ENCODE measurements at regions not wholly inside any gene's neighbourhood (a gene's known extent, or its start where the extent isn't known, plus 50 kb on each side); places are given as distances from the start of the nearest gene placed in this dataset.

- H3K4me3 ChIP-seq (IDR thresholded peaks at IDR 0.05; ENCODE audit: insufficient read depth, low read depth, low read length) = no peak overlapping the region
Observed at GRCh38 chrX:51006064-51006463, 95.5 kb downstream of the BMP15 start.

GRCh38 chrX:51024106-51024696 lies 113.7 kb downstream of the BMP15 start:
- H4K20me1 ChIP-seq (ENCODE audit: insufficient read depth) = no peaks in the 10 kb centered on the region
- H3K79me2 ChIP-seq (ENCODE audit: insufficient read depth, low read depth) = no peaks in the 10 kb centered on the region
- no peaks in the 10 kb centered on the region for H3K27me3 ChIP-seq (ENCODE audit: insufficient read depth, low read depth)

More at GRCh38 chrX:51006064-51006463, 95.5 kb downstream of the BMP15 start:
- no peak for TF ChIP-seq CTCF (conservative IDR thresholded peaks at IDR 0.05; ENCODE audit: low read depth, low read length)
- no peaks in the 10 kb centered on the region for H3K79me2 ChIP-seq (ENCODE audit: insufficient read depth, low read depth)
- no peaks in the 10 kb centered on the region for H3K36me3 ChIP-seq (ENCODE audit: insufficient read depth)
- no peak overlapping the region for H3K4me2 ChIP-seq
- H3K9ac ChIP-seq = no peak overlapping the region
- no peaks in the 10 kb centered on the region for H3K27me3 ChIP-seq (ENCODE audit: insufficient read depth, low read depth)
- H4K20me1 ChIP-seq (ENCODE audit: insufficient read depth) = no peaks in the 10 kb centered on the region
- H3K27ac ChIP-seq = no peak overlapping the region
- H3K4me1 ChIP-seq (ENCODE audit: low read depth, poor library complexity, severe bottlenecking) = no peaks in the 10 kb centered on the region
- no peak overlapping the region for H2AFZ ChIP-seq (ENCODE audit: low read depth)

GRCh38 chrX:51026862-51027261 lies 116.3 kb downstream of the BMP15 start:
- Histone ChIP-seq H3K36me3 (ENCODE audit: insufficient read depth) (no peaks in the 10 kb centered on the region), H3K4me3 (IDR thresholded peaks at IDR 0.05; ENCODE audit: insufficient read depth, low read depth, low read length) (no peak overlapping the region), H3K79me2 (ENCODE audit: insufficient read depth, low read depth) (no peaks in the 10 kb centered on the region), H3K4me2 (no peak overlapping the region), H3K27me3 (ENCODE audit: insufficient read depth, low read depth) (no peaks in the 10 kb centered on the region), H3K9ac (no peak overlapping the region), H3K4me1 (ENCODE audit: low read depth, poor library complexity, severe bottlenecking) (no peaks in the 10 kb centered on the region), H2AFZ (ENCODE audit: low read depth) (no peak overlapping the region), H3K27ac (no peak overlapping the region), H4K20me1 (ENCODE audit: insufficient read depth) (no peaks in the 10 kb centered on the region)
- TF ChIP-seq CTCF (conservative IDR thresholded peaks at IDR 0.05; ENCODE audit: low read depth, low read length) = no peak

More at GRCh38 chrX:51024106-51024696, 113.7 kb downstream of the BMP15 start:
- Histone ChIP-seq H2AFZ (ENCODE audit: low read depth) (no peak overlapping the region), H3K4me1 (ENCODE audit: low read depth, poor library complexity, severe bottlenecking) (no peaks in the 10 kb centered on the region), H3K36me3 (ENCODE audit: insufficient read depth) (no peaks in the 10 kb centered on the region), H3K27ac (no peak overlapping the region), H3K4me3 (IDR thresholded peaks at IDR 0.05; ENCODE audit: insufficient read depth, low read depth, low read length) (no peak overlapping the region), H3K9ac (no peak overlapping the region), H3K4me2 (no peak overlapping the region)
- TF ChIP-seq CTCF (conservative IDR thresholded peaks at IDR 0.05; ENCODE audit: low read depth, low read length) = no peak

- H4K20me1 ChIP-seq (ENCODE audit: insufficient read depth) = no peaks in the 10 kb centered on the region
- no peak overlapping the region for H3K9ac ChIP-seq
- H2AFZ ChIP-seq (ENCODE audit: low read depth) = no peak overlapping the region
- no peaks in the 10 kb centered on the region for H3K79me2 ChIP-seq (ENCODE audit: insufficient read depth, low read depth)
- H3K36me3 ChIP-seq (ENCODE audit: insufficient read depth) = no peaks in the 10 kb centered on the region
- no peak overlapping the region for H3K27ac ChIP-seq
- no peaks in the 10 kb centered on the region for H3K27me3 ChIP-seq (ENCODE audit: insufficient read depth, low read depth)
- no peak overlapping the region for H3K4me2 ChIP-seq
- no peak for TF ChIP-seq CTCF (conservative IDR thresholded peaks at IDR 0.05; ENCODE audit: low read depth, low read length)
- H3K4me3 ChIP-seq (IDR thresholded peaks at IDR 0.05; ENCODE audit: insufficient read depth, low read depth, low read length) = no peak overlapping the region
- H3K4me1 ChIP-seq (ENCODE audit: low read depth, poor library complexity, severe bottlenecking) = no peaks in the 10 kb centered on the region
Observed at GRCh38 chrX:51035746-51036145, 125.2 kb downstream of the BMP15 start.
